GM21526 (cell line): ENCODE measurements at regions not wholly inside any gene's neighbourhood (a gene's known extent, or its start where the extent isn't known, plus 50 kb on each side); places are given as distances from the start of the nearest gene placed in this dataset.

ENCODE experiments used
- ATAC-seq: cut with Tn5 transposase; IDR thresholded peaks from one replicate; pipeline ENCODE4 v1.9.1; 2021; ENCODE audit warnings: moderate library complexity; ENCODE audit not compliant: unreplicated experiment, low FRiP score

GRCh38 chr3:193754719-193755118, 161.7 kb downstream of the OPA1 start:
- ATAC-seq: no peak

GRCh38 chr3:193756536-193756935, 163.5 kb downstream of the OPA1 start:
- ATAC-seq: no peak

GRCh38 chr3:193757457-193757856, 164.4 kb downstream of the OPA1 start:
- no peak for ATAC-seq

GRCh38 chr3:193761969-193762368, 169.0 kb downstream of the OPA1 start:
- no peak for ATAC-seq

GRCh38 chr3:193762657-193763056, 169.6 kb downstream of the OPA1 start:
- ATAC-seq: no peak

- no peak for ATAC-seq
Measured at GRCh38 chr3:193764959-193765358, 172.0 kb downstream of the OPA1 start.

GRCh38 chr3:193767353-193768069, 174.5 kb downstream of the OPA1 start:
- no peak for ATAC-seq

GRCh38 chr3:193768070-193768394, 175.0 kb downstream of the OPA1 start:
- no peak for ATAC-seq

- ATAC-seq: no peak
Measured at GRCh38 chr3:193769437-193769836, 176.4 kb downstream of the OPA1 start.

- no peak for ATAC-seq
Measured at GRCh38 chr3:193771011-193771652, 178.1 kb downstream of the OPA1 start.

GRCh38 chr3:193771653-193772421, 178.8 kb downstream of the OPA1 start:
- ATAC-seq: no peak

GRCh38 chr3:193772422-193772763, 179.4 kb downstream of the OPA1 start:
- ATAC-seq: no peak

- ATAC-seq: no peak
Measured at GRCh38 chr3:193773266-193774220, 180.5 kb downstream of the OPA1 start.

- ATAC-seq: no peak
Measured at GRCh38 chr3:193774272-193774915, 181.4 kb downstream of the OPA1 start.

GRCh38 chr3:193774916-193775285, 181.9 kb downstream of the OPA1 start:
- ATAC-seq: no peak

GRCh38 chr3:193775421-193776077, 182.5 kb downstream of the OPA1 start:
- no peak for ATAC-seq

- ATAC-seq: no peak
Measured at GRCh38 chr3:193776626-193777358, 183.8 kb downstream of the OPA1 start.

- no peak for ATAC-seq
Measured at GRCh38 chr3:193777524-193777923, 184.5 kb downstream of the OPA1 start.

GRCh38 chr3:193778676-193779075, 185.7 kb downstream of the OPA1 start:
- no peak for ATAC-seq
